ENCODE measurements at regions not wholly inside any gene's neighbourhood (a gene's known extent, or its start where the extent isn't known, plus 50 kb on each side); places are given as distances from the start of the nearest gene placed in this dataset.
A peak's percentile ranks its signal among the peaks of the same experiment; 100 is the strongest.

DNA sequence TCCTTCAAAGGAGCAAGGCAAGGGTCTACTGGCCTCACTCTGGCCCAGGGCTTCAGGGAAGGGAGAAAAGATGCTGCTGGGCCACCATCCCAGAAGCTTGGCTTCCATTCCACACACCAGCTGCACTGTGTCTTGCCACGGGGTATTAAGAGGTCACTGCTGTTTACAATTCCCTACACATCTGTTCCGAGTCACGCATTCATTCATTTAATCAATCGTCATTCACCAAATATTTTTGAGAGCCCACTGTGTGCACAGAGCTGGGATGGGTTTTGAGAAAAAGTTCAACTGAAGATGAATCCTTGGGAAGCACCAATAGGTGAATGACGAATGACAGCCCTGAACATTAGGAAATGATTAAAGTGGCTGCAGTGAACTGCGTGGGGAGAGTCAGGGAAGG, 101.7 kb downstream of the NAV1 start:
- TF ChIP-seq NR2F2 (IDR thresholded peaks at IDR 0.05): peak; percentile 83
- no peak for TF ChIP-seq FOXA2 (IDR thresholded peaks at IDR 0.05)
- no peaks in the 10 kb centered on the region for H3K9me3 ChIP-seq (ENCODE audit: control insufficient read depth in 4 of 4, low read length in 3 of 4)
- H3K27me3 ChIP-seq (ENCODE audit: control insufficient read depth in 4 of 4, insufficient read depth in 4 of 4, low read length in 3 of 4): no peaks in the 10 kb centered on the region
- no peak overlapping the region for H3K4me3 ChIP-seq (ENCODE audit: low read depth in 1 of 3, low read length in 3 of 3)
- H3K36me3 ChIP-seq (ENCODE audit: control insufficient read depth in 4 of 4, insufficient read depth in 3 of 4, low read depth in 1 of 4, low read length in 3 of 4): no peaks in the 10 kb centered on the region
- WGBS: 78% methylated on average over 6 of the region's 6 CpGs
- no peak for DNase-seq (ENCODE audit: low spot score)
- H3K4me1 ChIP-seq (ENCODE audit: control insufficient read depth in 4 of 4, insufficient read depth in 4 of 4, low read length in 3 of 4): no peaks in the 10 kb centered on the region
- H3K9ac ChIP-seq (ENCODE audit: low read depth in 1 of 2, low read length in 2 of 2): no peak overlapping the region
- H3K27ac ChIP-seq (ENCODE audit: low read depth in 1 of 2, low read length in 2 of 2): no peak overlapping the region

DNA sequence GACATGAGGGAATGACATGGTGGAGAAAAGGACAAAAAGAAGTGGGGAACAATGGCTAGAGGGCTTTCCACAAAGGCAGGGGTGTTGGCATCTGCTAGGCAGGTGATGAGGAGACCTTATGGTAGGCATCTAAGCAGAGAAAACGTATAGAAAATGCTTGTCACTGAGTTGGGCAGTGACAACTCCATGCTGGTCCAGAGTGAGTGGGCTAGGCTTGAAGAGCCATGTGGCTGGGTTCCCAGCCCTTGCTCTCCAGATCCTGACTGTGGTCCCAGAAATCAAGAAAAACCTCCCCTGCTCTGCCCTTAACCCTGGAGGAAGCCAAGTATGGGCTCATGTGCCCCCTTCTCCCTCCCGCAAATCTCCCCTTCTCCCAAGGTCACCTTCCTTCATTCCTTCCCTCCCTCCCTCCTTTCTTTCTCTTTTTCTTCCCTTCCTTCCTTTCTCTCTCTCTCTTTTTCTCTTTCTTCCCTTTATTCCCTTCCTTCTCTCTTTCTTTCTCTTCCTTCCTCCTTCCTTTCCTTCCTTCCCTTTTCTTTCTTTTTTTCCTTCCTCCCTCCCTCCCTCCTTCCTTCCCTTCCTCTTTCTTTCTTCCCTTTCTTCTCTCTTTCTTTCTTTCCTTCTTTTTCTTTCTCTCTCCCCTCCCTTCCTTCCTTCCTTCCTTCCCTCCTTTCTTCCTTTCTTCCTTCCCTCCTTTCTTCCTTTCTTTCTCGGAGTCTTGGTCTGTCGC, 102.8 kb downstream of the NAV1 start:
- Histone ChIP-seq H3K4me1 (ENCODE audit: control insufficient read depth in 4 of 4, insufficient read depth in 4 of 4, low read length in 3 of 4) (no peaks in the 10 kb centered on the region), H3K9ac (ENCODE audit: low read depth in 1 of 2, low read length in 2 of 2) (no peak overlapping the region), H3K27me3 (ENCODE audit: control insufficient read depth in 4 of 4, insufficient read depth in 4 of 4, low read length in 3 of 4) (no peaks in the 10 kb centered on the region), H3K27ac (ENCODE audit: low read depth in 1 of 2, low read length in 2 of 2) (no peak overlapping the region), H3K36me3 (ENCODE audit: control insufficient read depth in 4 of 4, insufficient read depth in 3 of 4, low read depth in 1 of 4, low read length in 3 of 4) (no peaks in the 10 kb centered on the region), H3K9me3 (ENCODE audit: control insufficient read depth in 4 of 4, low read length in 3 of 4) (no peaks in the 10 kb centered on the region), H3K4me3 (ENCODE audit: low read depth in 1 of 3, low read length in 3 of 3) (no peak overlapping the region)
- TF ChIP-seq RAD21 (IDR thresholded peaks at IDR 0.05) (no peak), SP1 (IDR thresholded peaks at IDR 0.05) (no peak), EGR1 (IDR thresholded peaks at IDR 0.05; ENCODE audit: low read depth in 2 of 2) (no peak), NR2F2 (IDR thresholded peaks at IDR 0.05) (no peak), GABPA (IDR thresholded peaks at IDR 0.05 in 1 of 2, conservative IDR thresholded peaks at IDR 0.05 in 1 of 2) (no peak), TAF1 (conservative IDR thresholded peaks at IDR 0.05) (no peak), RXRA (IDR thresholded peaks at IDR 0.05) (no peak), FOXA2 (IDR thresholded peaks at IDR 0.05) (no peak), YY1 (IDR thresholded peaks at IDR 0.05) (no peak), JUND (IDR thresholded peaks at IDR 0.05) (no peak), CTCF (IDR thresholded peaks at IDR 0.05; ENCODE audit: low read depth, low read length, missing input control) (no peak), ZBTB33 (IDR thresholded peaks at IDR 0.05) (no peak), HNF4A (conservative IDR thresholded peaks at IDR 0.05) (no peak), FOXA1 (IDR thresholded peaks at IDR 0.05) (no peak), HNF4G (IDR thresholded peaks at IDR 0.05) (no peak)
- TF ChIP-seq, protein P1, sequence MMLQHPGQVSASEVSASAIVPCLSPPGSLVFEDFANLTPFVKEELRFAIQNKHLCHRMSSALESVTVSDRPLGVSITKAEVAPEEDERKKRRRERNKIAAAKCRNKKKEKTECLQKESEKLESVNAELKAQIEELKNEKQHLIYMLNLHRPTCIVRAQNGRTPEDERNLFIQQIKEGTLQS (IDR thresholded peaks at IDR 0.05): no peak
- TF ChIP-seq, protein P2, sequence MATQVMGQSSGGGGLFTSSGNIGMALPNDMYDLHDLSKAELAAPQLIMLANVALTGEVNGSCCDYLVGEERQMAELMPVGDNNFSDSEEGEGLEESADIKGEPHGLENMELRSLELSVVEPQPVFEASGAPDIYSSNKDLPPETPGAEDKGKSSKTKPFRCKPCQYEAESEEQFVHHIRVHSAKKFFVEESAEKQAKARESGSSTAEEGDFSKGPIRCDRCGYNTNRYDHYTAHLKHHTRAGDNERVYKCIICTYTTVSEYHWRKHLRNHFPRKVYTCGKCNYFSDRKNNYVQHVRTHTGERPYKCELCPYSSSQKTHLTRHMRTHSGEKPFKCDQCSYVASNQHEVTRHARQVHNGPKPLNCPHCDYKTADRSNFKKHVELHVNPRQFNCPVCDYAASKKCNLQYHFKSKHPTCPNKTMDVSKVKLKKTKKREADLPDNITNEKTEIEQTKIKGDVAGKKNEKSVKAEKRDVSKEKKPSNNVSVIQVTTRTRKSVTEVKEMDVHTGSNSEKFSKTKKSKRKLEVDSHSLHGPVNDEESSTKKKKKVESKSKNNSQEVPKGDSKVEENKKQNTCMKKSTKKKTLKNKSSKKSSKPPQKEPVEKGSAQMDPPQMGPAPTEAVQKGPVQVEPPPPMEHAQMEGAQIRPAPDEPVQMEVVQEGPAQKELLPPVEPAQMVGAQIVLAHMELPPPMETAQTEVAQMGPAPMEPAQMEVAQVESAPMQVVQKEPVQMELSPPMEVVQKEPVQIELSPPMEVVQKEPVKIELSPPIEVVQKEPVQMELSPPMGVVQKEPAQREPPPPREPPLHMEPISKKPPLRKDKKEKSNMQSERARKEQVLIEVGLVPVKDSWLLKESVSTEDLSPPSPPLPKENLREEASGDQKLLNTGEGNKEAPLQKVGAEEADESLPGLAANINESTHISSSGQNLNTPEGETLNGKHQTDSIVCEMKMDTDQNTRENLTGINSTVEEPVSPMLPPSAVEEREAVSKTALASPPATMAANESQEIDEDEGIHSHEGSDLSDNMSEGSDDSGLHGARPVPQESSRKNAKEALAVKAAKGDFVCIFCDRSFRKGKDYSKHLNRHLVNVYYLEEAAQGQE (IDR thresholded peaks at IDR 0.05): no peak
- TF ChIP-seq, protein P3, sequence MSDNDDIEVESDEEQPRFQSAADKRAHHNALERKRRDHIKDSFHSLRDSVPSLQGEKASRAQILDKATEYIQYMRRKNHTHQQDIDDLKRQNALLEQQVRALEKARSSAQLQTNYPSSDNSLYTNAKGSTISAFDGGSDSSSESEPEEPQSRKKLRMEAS (IDR thresholded peaks at IDR 0.05): no peak
- WGBS: 87% methylated on average over 4 of the region's 4 CpGs
- no peak for DNase-seq (ENCODE audit: low spot score)

All from liver (tissue), 8 donors.